Keratinocyte (primary cell): ENCODE measurements at regions not wholly inside any gene's neighbourhood (a gene's known extent, or its start where the extent isn't known, plus 50 kb on each side); places are given as distances from the start of the nearest gene placed in this dataset.

Source experiments
- EZH2 ChIP-seq: IDR thresholded peaks from one replicate; pipeline ENCODE4 v1.6.1; 2012; ENCODE audit warnings: inconsistent platforms, mild to moderate bottlenecking, low read length, moderate library complexity
- TF ChIP-seq, protein P1 (sequence below), 3 experiments: IDR thresholded peaks in 1 of 3; conservative IDR thresholded peaks in 1 of 3; optimal IDR thresholded peaks in 1 of 3; 2 replicates in 2 of 3; 3 replicates in 1 of 3; pipeline versions ENCODE3 to v1.5.1; 2011; ENCODE audit warnings: low read length in 3 of 3, mild to moderate bottlenecking in 3 of 3, moderate library complexity in 2 of 3, control low read depth in 1 of 3, inconsistent platforms in 1 of 3; ENCODE audit not compliant: insufficient read depth in 2 of 3; ENCODE audit errors: extremely low read depth in 1 of 3

DNA sequence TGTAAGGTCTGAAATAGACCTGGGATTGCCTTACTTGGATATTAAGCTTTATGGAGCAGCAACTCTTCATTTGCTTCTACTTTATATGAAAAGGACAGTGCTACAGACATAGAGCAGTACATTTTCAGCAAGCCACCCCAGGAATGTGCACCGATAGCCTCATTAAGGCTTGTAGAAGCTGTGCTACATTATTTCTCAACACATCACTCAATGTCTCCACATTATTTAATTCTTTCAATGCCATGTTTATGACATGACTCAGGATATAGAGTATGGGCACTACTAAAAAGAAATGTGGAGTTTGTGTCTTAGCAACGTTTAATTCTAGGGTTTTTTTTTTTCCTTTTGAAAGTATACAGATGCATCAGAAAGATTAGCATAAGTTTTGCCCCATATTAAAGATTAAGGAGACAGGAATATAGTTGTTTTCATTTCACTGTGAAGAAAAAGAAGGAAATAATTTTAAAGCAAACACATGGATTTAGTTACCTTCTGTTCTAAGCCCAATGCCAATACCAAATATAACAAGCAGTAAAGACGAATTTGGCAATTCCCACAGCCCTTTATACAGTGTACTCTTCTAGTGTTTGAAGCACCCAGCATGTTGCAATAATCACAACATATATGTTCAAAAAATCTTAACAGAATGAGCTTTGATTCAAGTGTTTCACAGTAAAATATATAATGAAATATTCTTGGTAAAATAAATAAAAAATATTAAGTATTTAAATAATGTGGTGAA lies 2140.1 kb upstream of the AGA start:
- TF ChIP-seq, protein P1, sequence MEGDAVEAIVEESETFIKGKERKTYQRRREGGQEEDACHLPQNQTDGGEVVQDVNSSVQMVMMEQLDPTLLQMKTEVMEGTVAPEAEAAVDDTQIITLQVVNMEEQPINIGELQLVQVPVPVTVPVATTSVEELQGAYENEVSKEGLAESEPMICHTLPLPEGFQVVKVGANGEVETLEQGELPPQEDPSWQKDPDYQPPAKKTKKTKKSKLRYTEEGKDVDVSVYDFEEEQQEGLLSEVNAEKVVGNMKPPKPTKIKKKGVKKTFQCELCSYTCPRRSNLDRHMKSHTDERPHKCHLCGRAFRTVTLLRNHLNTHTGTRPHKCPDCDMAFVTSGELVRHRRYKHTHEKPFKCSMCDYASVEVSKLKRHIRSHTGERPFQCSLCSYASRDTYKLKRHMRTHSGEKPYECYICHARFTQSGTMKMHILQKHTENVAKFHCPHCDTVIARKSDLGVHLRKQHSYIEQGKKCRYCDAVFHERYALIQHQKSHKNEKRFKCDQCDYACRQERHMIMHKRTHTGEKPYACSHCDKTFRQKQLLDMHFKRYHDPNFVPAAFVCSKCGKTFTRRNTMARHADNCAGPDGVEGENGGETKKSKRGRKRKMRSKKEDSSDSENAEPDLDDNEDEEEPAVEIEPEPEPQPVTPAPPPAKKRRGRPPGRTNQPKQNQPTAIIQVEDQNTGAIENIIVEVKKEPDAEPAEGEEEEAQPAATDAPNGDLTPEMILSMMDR (optimal IDR thresholded peaks at IDR 0.05 in 1 of 3, IDR thresholded peaks at IDR 0.05 in 1 of 3, conservative IDR thresholded peaks at IDR 0.05 in 1 of 3; ENCODE audit: extremely low read depth in 1 of 3, insufficient read depth in 2 of 3, low read length in 3 of 3): no peak
- TF ChIP-seq EZH2: no peak
